GM18505 (cell line): ENCODE measurements at regions not wholly inside any gene's neighbourhood (a gene's known extent, or its start where the extent isn't known, plus 50 kb on each side); places are given as distances from the start of the nearest gene placed in this dataset.
A peak's percentile ranks its signal among the peaks of the same experiment; 100 is the strongest.

ENCODE experiments used
- ATAC-seq: cut with Tn5 transposase; IDR thresholded peaks from one replicate; pipeline ENCODE4 v1.9.1; 2021; ENCODE audit not compliant: unreplicated experiment
- POLR2A ChIP-seq: IDR thresholded peaks from 4 replicates; pipeline ENCODE4 v1.6.1; 2011; ENCODE audit warnings: borderline replicate concordance; ENCODE audit not compliant: insufficient read depth, insufficient read length; ENCODE audit errors: extremely low read depth

- no peak for ATAC-seq
- TF ChIP-seq POLR2A = no peak
Measured at GRCh38 chr6:119453242-119454200, 104.0 kb upstream of the MAN1A1 start.

GRCh38 chr6:119449331-119450156 is 100.0 kb upstream of the MAN1A1 start:
- no peak for TF ChIP-seq POLR2A
- ATAC-seq = no peak

GRCh38 chr6:119447921-119448320 is 98.4 kb upstream of the MAN1A1 start:
- no peak for TF ChIP-seq POLR2A
- no peak for ATAC-seq

GRCh38 chr6:119446609-119447008 is 97.0 kb upstream of the MAN1A1 start:
- TF ChIP-seq POLR2A = no peak
- ATAC-seq = no peak

GRCh38 chr6:119446115-119446554 is 96.6 kb upstream of the MAN1A1 start:
- TF ChIP-seq POLR2A = no peak

GRCh38 chr6:119445666-119446065 is 96.1 kb upstream of the MAN1A1 start:
- no peak for ATAC-seq
- no peak for TF ChIP-seq POLR2A

More at GRCh38 chr6:119446115-119446554, 96.6 kb upstream of the MAN1A1 start:
- ATAC-seq = no peak

GRCh38 chr6:119444642-119445557 is 95.3 kb upstream of the MAN1A1 start:
- peak; percentile 67 for ATAC-seq
- TF ChIP-seq POLR2A = no peak

- no peak for ATAC-seq
- TF ChIP-seq POLR2A = no peak
Measured at GRCh38 chr6:119443993-119444641, 94.6 kb upstream of the MAN1A1 start.

- peak; percentile 39 for ATAC-seq
Measured at GRCh38 chr6:119442776-119443184, 93.2 kb upstream of the MAN1A1 start.

GRCh38 chr6:119440953-119441352 is 91.4 kb upstream of the MAN1A1 start:
- no peak for ATAC-seq
- TF ChIP-seq POLR2A = no peak

More at GRCh38 chr6:119442776-119443184, 93.2 kb upstream of the MAN1A1 start:
- no peak for TF ChIP-seq POLR2A

GRCh38 chr6:119436583-119436982 is 87.0 kb upstream of the MAN1A1 start:
- no peak for ATAC-seq
- TF ChIP-seq POLR2A = no peak

GRCh38 chr6:119431799-119432198 is 82.2 kb upstream of the MAN1A1 start:
- ATAC-seq = no peak
- TF ChIP-seq POLR2A = no peak
